Hematopoietic multipotent progenitor cell treated with erythropoietin and hydrocortisone succinate and interleukin-3 and kit ligand, for 17 days (in vitro differentiated cells): ENCODE measurements at regions not wholly inside any gene's neighbourhood (a gene's known extent, or its start where the extent isn't known, plus 50 kb on each side); places are given as distances from the start of the nearest gene placed in this dataset.

Experiments
- DNase-seq: peaks from one replicate; pipeline ENCODE4 v3.0.0-alpha.2; 2015; ENCODE audit warnings: low spot score

DNA sequence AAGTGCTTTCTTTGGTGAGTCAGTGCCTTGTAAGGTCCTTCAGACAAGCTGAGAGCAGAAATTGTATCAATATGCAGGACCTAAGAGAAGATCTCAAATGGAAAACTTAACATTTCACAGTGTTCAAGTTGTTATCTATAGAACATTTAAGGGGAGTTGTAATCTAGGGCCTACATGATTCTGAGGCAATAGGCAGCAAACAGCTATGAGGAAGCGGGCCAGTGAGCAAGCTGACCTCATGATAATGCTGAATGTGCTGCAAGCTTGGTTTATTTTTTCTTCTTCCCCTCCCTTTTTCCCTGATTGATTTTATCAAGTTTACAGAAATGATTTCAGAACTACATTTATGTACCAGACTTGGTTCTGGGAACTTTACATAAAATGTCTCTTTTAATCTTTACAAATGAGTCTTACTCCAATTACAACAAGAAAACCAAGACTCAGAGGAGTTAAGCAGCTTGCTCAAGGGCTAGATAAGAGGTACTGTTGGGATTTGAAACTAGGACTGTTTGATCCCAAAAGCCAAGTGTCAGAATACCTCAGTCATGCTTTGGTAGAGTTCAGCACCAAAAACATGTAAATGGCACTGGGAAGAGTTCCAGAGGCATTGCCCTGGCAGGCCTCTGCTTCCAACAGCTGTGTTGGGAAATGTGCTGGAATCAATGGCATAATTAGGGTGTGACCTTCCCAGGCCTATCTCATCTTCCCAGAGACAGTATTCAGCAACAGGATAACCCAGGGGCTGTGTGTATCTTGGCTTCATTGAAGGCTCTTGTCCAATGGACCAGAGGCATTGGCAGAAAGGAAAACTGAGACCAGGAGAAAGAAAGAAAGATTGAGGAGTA is 130.1 kb downstream of the LRRC70 start:
- DNase-seq = no peak

GRCh38 chr5:62707563-62707962 is 128.9 kb downstream of the LRRC70 start:
- no peak for DNase-seq

GRCh38 chr5:62707131-62707530 is 128.5 kb downstream of the LRRC70 start:
- DNase-seq = no peak

DNA sequence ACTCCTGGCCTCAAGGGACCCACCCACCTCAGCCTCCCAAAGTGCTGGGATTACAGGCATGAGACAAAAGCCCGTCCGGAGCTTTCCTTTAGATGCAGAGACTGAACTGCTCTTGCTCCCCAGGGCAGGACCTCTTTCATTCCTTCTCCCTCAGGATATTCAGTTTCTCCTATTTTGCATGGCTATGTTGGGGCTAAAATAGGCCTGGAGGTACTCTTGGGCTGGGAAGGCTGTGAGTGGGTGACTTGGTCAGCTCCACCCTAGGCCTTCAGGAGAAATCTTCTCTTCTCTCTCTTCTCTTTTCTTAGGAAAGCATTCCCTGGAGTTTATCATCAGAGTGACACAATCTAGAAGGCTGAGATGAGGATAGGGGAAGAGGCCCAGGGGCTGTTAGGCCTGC is 126.4 kb downstream of the LRRC70 start:
- no peak for DNase-seq

GRCh38 chr5:62702126-62702525 is 123.5 kb downstream of the LRRC70 start:
- DNase-seq = no peak

DNA sequence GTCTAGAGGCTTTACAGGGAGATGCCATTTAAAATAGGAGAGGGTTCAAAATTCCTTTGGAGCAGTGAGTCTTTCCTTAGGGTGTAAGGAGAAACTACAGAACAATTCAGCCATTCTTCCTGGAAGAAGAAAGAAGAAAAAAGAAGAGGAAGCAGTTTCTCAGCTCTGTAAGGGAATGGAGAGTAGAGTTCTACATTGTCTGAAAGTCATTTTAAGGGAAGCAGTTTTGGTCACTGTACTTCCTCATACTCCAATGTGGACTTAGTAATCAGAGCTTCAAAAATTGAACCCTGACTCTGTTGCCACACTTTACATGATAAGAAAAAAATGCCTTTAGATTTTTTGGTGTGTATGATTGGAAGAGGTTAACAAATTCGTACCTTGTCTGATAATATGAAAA is 122.4 kb downstream of the LRRC70 start:
- no peak for DNase-seq

DNA sequence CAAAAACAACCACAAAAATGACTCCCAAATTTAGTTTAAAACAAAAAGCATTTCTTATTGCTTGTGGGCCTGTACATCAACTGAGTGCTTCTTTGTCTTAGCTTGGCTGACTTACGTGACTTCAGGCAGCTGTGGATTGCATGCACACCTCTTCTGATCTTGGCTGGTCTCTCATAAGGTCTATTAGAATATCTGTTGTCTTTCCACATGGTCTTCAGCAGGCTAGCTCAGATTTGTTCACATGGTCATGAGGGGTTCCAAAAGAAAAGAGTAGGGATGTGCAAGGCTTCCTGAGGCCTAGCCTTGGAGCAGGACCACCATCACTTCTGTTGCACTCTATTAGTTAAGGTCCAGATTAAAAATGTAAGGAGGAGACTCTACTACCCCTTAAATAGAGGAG is 120.1 kb downstream of the LRRC70 start:
- DNase-seq = no peak

DNA sequence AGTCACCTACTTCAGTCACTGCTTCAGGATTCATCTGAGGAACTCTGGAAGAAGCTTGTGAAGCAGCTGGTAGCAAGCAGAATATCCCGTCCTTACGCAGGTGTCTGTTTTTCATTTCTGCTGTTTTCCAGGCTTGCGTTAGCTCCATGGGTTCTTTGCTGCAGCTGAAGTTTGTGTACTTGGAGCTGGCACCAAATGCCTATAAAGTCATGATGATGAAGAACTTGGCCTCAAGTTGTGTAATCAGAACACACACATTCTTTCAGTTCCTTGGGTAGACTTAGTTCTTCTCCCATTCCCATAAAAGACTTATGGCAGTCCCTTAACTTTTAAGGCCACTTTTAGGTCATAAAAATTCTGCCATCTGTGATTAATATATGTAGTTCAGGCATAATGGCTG is 116.7 kb downstream of the LRRC70 start:
- no peak for DNase-seq

DNA sequence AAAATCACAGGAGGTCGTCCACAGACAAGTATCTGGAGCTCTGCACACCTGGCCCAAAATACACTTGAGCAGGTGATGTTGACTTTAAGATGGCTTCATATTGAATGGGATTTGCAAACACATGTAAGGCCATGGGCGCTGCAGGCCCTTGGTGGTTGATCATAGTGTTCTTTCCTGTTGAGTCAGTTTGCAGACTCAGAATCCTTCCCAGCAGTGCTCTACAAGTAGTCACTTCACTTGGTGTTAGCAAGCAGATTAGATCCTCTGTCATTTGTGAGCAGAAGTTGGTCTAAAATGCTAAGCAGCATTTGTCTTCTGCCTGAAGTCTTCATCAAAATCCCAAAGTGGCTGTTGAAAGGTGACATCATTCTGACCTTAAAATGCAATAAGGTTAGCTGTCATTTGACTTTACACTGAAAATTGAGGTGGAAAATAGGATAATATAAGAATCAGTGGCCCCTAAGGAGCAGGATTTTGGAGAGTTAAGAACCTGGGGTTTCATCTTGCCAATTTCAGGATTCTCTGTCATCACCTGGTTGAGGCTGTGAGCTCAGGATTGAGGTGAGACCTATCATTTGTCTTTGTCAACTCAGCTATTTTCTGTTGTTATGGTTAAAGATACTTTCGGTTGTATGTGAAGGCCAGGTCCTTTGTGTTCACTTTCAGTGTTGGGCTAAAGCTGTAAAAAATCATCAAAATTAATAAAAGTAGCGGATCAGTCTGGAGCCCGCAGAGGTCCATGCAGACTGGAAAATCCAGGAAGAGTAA is 114.5 kb downstream of the LRRC70 start:
- DNase-seq = no peak

DNA sequence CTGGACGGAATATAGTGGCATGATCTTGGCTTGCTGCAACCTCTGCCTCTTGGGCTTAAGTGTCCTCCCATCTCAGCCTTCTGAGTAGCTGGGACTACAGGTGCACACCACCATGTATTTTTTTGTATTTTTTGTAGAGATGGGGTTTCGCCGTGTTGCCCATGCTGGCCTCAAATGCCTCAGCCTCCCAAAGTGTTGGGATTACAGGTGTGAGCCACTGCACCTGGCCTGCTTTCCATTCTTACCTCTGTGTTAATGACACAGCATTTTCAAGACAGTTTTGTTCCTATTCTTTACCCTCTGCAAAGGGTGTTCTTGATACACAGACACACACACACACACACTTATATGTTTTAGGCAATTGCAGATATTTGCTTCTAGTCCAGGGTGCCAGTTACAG is 113.3 kb downstream of the LRRC70 start:
- DNase-seq = no peak

DNA sequence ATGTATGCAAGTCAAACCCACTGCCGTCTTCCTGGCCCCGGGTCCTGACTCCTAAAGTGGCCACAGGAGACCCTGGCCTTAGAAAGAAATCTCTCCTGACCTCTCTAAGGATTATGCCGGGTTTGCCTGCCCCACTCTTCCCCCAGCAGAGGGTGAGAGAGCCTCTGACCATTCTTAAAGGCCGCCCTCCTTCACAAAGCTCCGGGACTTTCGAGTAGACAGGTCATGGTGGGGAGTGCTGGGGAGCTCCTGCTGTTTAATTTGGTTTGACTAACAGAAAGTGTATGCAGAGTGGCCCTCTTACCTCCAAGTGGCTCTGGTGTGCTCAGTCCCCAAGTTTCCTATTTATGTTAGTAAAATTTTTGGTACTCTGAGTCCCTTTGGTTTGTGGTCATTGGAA is 111.8 kb downstream of the LRRC70 start:
- no peak for DNase-seq

DNA sequence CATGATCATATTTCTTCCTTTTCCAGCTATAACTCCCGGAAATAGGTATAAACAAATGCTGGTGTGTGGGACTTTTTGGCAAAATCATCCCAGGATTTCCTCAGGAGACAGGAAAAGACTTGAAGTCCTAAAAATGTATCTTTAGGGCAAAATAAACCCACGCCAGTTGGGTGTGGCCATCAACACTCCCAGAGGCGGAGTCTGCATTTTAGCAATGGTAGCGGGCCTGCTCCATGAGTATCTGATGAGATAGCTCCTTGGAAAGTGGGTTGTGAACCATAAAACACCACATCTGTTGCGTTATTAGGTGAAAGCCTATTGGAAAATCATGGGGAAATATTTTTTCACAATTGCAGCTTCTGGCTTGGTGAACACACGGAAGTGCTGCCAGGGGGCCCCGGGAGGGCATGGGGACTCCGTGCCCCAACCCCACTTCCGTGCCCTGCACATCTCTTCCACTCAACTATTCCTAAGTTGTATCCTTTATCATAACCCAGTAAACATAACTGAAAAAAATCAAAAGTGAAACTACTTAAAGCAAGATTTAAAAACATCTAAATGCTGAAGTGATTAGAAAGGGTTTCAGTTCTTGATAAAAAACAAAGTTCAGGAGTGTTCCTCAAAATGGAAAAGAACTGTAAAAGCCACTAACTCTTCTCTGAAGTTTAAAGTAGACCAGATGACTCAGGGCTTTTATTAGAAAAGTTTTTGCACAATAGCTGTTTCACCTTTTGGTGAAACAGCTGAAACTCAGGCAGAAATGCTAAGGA is 111.2 kb downstream of the LRRC70 start:
- DNase-seq = no peak

- no peak for DNase-seq
Observed at GRCh38 chr5:62686692-62687091, 108.1 kb downstream of the LRRC70 start.

- DNase-seq = no peak
Observed at GRCh38 chr5:62685221-62685620, 106.6 kb downstream of the LRRC70 start.

DNA sequence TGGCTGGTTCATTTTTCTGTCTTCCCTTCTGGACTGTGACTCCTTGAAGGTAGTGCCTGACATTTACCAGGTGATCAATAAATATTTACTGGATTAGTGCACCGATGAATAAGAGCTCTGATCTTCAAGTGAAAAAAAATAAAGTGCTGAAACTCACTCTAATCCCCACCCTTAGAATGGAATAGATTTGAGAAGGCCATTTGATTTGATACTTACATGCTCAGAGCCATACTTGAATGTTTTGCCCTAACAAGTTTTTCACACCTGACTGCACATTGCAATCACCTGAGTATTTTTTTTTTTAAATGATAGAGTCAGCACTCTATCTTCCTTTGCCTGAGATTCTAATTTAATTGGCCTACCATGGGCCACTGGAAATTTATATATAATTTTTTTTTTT is 105.7 kb downstream of the LRRC70 start:
- no peak for DNase-seq

- no peak for DNase-seq
Observed at GRCh38 chr5:62682059-62682458, 103.4 kb downstream of the LRRC70 start.

DNA sequence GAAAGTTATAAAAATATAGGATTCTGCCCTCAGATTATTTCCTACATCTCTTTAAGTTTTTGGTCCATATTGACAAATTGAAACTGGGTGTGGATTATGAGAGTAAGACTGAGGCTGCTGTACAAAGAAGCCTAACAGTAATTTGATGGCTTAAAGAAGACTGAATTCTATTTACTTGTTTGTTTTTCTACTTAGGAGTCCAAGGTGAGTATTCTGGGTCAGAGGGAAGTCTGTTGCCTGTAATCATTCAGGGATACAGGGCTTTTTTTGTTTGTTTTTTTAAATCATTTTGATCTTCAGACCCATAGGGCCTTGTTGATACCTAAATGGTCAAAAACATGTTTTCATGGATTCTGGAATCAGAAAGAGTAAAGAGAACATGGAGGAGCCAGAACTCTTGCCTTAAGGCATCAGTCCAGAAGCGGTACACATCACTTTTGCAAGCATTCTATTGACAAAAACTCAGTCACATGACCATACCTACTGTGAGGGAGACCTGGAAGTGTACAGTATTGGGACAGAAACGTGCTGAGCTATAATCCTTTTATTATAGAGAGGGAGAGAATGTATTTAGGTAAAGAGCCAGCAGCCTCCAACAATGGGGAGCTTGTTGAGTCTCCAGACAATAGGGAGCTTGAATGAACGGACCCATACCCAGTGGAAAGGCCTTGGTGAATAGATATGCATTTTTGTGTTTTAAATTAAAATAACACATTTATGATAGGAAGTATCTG is 102.7 kb downstream of the LRRC70 start:
- no peak for DNase-seq

- no peak for DNase-seq
Observed at GRCh38 chr5:62680121-62680520, 101.5 kb downstream of the LRRC70 start.
